IPS-NIHi11 (cell line): ENCODE measurements at regions not wholly inside any gene's neighbourhood (a gene's known extent, or its start where the extent isn't known, plus 50 kb on each side); places are given as distances from the start of the nearest gene placed in this dataset.
A peak's percentile ranks its signal among the peaks of the same experiment; 100 is the strongest.
"Not testable (repeated sequence)": the region's sequence is repeated elsewhere in the genome, so short reads cannot be mapped to it uniquely, and the experiment has no call there.

Source experiments
- DNase-seq: peaks from one replicate; pipeline ENCODE4 v3.0.0; 2012; ENCODE audit warnings: mixed read lengths, low spot score

DNA sequence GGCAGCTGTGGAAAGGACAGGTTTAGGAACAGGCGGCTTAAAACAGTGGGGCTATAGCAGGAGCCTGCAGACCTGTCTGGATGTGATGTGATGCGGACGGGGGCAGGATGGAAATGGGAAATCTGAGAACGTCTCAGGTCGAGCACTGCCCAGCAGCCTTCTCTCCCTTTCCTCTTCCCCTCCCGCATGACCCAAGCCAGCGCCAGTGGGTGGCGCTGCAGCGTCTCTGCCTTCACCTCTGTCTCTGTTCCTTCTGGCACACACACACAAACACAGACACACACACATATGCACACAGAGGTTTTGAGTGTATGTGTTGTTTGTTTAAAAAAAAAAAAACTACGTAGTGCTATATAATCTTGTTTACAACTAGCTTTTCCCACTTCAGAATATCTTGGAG lies 82.0 kb upstream of the SLC66A3 start:
- DNase-seq = peak; percentile 82

DNA sequence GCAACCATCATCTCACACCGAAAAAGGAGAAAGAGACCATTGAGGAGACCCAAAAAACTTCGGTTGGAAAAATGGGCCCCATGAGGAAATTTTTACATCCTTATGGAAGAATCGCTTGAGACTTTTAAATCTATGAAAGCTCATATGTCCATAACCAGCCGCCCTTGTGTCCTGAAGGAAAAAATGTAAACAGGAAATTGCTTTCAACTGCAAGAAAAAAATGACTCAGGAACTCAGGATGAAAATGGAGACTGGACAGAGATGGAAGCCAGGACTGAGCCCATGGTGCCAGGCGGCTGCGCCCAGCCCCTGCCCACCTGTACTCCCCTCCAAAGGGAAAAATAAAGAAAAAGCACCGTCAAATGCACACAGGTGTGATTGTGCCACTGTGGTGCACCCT lies 81.5 kb upstream of the SLC66A3 start:
- no peak for DNase-seq

DNA sequence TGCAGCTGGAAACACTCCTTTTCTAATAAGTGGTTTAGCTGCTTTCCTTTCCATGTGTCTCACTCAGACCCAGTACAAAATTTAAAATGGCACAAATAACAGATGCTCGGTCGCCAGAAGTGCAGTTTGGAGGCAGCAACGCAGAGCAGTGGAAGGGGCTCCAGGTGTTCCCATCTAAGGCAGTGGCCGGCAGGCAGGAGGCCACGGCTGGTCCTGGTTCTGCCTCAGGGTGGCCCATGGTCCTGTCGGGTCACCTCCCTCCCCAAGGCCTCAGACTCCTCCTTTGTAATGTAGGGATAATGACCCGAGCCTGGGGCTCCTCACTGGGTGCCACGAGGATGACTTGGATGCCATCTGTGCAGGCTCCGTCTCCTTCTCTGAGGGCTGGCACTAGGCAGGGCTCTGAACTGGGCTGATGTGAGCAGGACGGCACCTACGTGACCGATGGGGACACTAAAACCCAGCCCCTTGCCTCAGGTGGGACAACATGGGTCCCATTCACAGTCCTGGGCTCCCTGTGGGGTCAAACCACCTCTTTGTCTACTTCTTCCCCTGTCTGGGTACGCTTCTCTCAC lies 80.9 kb upstream of the SLC66A3 start:
- no peak for DNase-seq

DNA sequence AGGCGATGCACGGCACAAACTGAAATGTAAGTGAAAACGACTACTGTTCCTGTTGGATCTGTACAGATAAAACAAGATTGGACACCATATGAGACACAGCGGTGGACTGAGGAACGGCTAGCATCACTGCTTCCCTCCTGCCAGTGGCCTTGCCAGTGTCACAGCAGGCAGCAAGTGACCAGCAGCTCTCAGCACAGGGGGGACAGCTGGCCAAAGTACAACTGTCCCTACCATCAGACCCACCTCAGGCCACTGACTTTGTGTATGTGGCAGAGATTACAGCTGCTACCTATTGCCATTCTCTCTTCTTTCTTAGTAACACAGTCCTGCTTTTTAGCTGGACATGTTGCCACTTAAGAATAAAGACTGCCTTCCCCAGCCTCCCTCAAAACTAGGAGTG lies 80.0 kb upstream of the SLC66A3 start:
- DNase-seq = no peak

DNA sequence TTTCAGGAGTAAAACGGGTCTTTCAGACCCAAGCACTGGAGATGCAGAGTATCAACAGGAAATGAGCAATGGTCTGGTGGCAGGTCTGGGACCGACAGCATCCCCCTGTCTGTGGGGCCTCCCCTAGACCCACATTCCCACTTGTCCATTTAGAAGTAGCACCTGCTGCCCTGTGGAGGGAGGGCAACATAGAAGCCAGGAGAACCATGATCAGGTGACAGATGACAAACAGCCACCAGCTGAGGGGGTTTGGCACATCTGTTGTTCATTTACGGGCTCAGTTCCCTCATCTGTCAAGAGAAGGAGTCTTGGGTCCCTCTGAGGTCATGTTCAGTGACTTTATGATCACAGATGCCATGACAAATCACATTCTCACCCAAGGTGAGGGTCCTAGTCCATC lies 77.9 kb upstream of the SLC66A3 start:
- no peak for DNase-seq

DNA sequence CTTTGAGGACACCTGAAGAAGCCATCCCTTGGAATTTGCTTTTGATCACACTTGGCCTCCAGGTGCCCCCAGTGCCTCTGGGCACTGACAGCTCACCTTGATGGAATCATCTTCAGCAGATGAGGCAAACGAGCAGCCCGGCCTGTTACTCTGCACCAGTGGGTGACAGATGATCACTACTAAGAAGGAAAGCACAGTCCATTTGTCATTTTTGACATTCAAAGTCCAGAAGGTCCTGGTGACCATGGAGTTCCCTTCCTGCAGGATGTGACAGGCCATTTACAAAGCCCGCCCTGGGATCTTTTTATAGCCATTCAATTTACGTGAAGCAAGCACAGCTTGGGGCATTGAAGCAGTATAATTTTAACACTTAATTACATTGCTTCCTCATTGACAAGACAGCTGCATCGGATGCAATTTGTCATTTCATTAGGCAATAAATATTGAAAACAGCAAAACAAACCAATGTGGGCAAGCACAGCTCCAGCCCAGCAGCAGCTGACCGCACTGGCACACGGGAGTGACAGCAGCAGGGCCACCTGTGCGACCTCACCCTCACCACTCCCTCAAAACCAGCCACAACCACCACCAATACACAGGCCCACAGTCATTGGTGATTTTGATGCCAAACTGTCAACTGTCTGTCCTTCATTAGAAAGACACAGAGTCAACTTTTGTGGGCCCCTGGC lies 76.0 kb upstream of the SLC66A3 start:
- no peak for DNase-seq

DNA sequence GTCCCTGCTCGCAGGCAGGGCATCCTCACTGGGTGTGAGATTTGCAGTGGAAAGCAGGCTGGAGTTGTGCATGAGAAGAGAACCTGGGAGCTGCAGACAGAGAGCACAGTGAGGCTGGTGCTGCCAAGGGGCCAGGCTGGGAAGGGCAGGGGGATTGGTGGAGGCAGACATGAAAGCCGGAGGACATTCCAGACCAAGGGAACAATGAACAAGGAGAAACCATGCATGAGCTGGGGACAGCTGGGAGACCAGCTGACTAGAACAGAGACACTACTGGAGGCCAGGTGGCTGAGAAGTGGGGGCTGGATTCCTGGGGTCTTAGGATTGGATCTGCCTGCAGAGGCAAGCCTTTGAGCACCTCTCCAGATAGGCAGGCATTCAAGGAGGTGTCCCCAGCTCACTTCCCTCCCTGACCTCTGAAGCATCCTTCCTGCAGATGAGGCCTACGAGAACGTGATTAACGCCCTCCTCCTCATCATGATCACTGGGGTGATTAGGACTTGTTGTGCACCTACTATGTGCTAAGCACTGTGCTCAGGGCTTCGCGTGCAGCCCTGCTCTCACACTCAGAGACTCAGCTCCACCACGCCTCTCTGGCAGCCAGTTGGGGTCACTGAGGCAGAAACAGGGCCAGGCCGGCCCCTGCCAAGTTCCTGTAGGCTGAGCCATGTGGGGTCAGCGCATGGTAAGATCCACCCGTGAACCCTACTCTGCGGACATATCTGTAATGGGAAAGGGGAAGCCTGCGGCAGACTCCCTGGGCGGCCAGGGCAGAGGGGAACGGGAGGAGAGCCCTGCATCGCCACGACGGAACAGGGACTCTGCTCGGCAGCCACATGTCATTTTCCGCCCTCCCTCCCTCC lies 74.8 kb upstream of the SLC66A3 start:
- no peak for DNase-seq

DNA sequence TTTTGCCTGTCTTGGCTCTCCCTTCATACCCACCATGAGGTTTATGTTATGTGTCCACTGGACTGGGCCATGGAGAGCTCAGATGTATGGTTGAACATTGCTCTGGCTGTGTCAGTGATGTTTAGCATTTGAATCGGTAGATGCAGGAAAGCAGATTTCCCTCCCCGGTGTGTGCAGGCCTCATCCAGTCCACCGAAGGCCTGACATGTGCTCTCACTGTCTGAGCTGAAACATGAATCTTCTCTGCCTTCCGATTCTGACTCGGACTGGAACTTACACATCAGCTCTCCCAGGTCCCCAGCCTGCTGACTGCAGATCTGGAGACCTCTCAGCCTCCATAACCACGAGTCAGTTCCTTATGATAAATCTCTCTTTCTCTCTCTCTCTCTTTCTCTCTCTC lies 72.4 kb upstream of the SLC66A3 start:
- no peak for DNase-seq

DNA sequence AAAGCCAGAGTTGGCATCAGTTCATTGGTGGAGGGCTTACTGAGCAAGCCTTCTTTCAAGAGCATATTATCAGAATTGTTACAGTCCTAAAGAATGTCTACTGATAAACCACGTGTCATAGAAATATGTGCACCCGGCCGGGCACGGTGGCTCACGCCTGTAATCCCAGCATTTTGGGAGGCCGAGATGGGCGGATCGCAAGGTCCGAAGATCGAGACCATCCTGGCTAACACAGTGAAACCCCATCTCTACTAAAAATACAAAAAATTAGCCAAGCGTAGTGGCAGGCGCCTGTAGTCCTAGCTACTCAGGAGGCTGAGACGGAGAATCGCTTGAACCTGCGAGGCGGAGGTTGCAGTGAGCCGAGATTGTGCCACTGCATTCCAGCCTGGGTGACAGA lies 66.4 kb upstream of the SLC66A3 start:
- not testable (repeated sequence) for DNase-seq

DNA sequence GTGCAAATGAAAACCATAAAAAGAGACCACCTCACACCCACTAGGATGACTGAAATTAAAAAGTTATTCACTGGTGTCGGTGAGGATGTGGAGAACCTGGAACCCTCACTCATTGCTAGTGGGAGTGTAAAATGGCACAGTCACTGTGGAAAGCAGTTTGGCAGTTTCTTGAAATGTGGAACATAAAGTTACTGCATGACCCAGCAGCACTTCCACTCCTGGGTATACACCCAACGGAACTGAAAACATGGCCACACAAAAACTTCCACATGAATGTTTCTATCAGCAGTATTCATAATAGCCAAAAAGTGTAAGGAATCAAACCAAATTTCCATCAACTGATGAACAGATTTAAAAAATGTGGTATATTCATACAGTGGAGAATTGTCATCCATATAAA lies 65.1 kb upstream of the SLC66A3 start:
- no peak for DNase-seq

DNA sequence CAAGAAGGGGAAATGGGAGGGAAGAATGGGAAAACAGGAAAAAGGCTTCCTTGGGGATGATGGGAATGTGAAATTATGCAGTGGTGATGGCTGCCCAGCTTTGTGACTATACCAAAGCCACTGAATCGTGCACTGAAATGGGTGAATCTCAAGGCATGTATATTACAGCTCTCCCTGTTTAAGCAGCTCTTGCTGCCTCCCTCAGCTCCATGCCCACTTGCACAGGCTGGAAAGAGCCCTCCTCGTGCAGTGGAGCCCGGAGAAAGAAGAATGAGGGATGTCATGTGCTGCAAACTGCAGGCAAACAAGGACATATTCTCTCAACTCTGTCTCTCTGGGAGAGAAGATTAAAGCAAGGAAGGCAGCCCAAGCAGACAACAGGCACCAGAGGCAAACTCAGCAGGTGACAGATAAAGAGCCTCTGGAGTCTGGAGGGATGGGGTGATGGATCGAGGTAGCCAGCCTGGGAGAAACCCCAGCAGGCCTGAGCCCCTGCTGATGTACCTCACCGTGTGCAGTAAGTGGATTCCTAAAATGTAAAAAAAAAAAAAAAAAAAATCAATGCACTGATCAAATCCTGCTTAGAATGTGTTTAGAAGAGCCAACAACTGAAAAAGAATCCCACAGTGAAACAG lies 62.4 kb upstream of the SLC66A3 start:
- no peak for DNase-seq

DNA sequence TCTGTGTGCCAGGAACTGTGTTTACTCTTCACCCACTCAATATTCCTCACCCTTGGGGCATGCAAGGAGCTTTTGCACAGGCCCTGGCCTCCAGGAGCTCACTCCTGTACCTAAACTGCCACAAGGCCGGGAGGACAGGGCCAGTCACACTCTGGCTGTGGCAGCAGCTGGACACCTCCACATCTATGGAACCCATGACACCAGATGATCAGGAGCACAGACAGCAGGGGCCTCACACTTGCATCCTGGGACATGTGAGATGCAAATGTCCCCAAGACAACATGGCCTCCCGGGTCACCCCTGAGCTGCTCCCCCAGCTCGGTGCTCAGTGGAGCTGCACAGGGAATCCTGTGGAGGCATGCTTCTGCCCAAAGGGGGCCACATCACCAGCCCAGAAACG lies 61.8 kb upstream of the SLC66A3 start:
- DNase-seq = no peak

DNA sequence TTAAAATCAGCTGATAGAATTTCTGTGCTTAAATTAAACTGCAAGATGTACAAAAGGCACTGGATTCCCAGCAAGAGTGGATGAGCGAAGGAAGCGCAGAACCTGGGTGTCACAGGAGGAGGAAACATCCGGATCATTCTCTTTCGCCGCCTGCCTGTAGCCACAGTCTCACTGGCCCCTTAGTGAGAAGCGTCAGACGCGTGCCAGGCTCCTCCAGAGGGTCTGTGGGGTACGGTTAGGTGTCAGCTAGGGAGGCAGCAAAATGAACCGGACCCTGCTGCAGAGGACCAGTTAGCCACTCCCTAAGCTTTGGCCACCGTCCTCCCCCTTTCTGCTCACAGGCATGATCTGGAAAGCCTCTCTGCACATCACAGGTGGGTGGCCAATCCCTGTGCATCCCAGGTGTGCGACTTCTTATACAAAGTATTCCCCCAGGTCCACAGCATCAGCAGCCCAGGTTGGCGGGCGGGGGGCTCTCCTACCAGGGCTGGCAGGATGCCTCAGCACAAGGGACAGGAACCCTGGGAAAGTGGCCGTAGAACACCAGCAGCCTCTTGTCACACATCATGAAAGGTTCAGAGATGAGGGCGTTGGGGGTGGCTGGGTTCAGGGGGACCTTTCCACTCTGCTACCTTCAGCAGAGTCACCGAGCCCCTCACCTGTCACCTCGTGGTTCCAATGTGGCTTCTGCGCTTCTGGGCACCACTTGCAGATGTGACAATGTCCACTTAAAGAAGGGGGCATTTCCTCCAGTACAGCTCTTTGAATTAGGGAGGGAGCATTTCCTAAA lies 61.1 kb upstream of the SLC66A3 start:
- no peak for DNase-seq

DNA sequence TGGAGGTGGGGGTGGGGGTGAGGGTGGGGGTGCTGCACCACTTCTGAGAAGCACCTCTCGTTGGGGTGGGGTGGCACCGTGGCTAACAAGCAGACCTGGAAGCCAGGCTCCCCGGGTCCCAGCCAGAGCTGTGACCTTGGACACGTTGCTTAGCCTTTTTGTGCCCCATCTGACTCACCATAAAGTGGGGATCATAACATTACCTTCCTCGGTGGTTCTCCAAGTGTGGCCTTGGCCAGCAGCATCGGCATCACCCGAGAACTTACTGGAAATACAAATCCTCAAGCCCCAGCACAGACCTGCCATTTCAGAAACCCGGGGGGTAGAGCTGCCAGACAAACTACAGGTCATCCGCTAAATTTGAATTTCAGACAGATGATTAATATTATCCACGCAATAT lies 58.7 kb upstream of the SLC66A3 start:
- no peak for DNase-seq

DNA sequence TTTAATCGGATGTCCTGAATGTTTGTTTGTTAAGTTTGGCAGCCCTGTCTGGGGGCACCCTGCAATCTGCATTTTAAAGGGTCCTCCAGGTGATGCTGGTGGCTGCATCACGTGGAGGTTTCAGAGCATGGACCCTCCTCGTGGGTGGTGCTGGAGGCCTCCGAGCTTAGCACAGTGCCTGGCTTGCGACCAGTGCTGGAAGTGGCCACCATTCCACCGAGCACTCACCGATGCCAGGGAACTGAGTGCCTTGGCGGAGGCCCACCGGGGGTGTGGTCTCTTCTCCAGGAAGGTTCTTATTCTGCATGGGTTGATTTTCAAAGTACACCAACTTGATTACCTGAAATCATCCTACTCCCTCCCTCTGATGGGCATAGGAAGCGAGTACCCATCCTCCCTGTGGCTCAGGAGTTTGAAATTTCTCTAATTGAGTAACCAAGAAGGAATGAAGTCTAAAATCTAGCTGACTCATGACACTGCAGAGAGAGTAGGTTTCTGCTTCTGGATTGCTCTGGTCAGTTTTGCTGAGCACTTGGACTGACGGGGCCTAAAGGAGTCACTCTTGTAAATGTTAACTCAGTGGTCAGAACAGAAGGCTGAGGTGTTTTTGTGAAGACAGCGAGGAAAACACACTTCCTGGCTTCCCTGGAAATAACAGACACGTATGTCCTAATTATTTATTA lies 58.1 kb upstream of the SLC66A3 start:
- DNase-seq = no peak

DNA sequence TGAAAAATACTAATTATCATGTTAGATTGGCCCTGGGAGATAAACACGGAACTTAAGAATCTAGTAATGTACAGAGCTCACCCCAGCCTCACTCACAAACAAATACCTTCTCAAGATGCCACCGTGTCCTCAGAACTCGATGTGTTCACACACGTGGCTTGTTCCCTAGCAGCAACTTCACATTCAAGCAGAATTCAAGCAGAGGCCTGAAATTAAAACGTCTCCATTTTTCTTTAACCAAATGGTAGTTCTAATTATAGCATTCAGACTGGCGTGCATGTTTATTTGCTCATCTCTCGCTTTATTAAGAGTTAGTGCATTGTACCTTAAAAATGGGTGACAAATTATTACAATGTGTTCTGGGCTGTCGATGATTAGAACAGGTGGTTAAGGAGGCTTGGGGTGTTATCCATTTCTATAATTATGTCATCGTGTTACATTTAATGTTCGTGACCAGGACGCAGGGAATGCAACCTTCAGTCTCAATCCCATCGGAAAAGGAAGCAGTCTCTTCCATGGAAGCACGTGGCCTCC lies 57.3 kb upstream of the SLC66A3 start:
- DNase-seq = no peak

DNA sequence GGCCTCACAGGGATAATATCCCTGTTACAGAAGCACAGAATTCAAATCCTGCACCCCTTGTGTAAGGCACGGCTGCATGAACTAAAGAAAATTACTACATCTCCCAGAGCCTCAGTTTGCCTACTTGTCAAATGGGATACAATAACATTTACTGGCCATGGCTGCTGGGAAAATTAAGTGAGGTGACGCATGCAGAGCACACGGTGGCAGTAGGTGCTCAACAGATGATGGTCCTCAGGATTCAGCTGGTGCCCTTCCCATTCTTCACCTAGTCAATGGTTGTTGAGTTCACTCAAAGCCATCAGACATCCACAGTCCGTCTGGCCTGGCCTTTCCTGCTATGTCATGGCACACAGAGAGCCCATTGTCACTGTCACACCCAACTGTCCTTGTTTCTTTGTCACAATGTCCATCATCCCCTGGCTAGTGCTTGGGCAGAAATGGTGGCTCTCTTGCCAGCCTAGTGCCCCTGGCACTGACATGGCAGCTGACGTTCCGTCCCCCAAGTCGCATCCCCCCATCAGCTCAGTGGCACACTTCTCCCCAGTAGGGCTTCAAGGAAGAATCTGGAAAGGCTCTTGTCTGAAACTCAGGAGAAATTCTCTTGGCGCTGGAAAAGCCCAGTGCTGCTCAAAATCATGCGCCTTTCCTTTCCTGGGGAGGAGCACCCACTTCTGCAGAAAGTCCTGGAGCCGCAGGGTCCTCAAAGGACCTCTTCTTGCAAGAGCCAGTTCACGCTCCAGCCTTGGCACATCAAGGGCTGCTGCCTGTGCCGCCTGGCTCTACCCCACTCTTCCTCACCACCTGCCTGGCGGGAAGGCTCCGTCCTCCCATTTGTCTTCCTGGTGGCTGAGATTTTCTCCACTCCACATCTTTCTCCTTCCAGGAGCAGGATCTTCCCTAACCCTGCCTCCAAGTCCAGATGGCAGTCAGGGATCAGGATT lies 55.9 kb upstream of the SLC66A3 start:
- no peak for DNase-seq

DNA sequence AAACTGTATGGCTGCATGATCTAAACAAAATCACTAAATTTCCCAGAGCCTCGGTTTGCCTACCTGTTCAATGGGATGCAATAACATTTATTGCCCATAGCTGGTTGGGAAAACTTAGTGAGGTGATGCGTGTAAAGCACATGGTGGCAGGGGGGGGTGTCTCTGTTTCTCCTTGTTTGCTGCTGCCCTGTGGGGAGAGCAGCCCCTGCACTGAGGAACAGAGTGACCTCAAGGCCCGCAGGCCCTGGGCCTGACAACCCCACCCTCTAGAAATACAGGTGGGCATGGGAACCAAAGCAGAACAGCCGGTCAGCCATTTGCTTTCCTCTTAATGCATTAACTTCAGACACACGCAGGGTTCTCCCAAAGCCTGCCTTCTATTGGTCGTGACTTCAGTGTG lies 55.1 kb upstream of the SLC66A3 start:
- DNase-seq = no peak

DNA sequence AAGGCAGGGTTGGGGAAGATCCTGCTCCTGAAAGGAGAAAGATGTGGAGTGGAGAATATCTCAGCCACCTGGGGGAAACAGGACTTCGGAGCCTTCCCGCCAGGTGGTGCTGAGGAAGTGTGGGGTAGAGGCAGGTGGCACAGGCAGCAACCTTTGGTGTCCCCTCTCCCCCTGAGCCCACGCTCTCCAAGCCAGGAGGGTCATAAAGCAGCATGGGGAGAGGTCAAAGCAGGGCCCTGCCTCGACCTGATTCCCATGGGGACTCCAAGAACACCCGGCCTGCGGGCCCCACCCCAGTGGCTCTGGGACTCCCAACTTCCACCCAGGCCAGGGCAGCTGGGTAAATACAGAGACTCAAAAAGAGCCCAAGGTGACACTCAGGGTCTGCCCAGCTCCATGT lies 54.3 kb upstream of the SLC66A3 start:
- DNase-seq = no peak

DNA sequence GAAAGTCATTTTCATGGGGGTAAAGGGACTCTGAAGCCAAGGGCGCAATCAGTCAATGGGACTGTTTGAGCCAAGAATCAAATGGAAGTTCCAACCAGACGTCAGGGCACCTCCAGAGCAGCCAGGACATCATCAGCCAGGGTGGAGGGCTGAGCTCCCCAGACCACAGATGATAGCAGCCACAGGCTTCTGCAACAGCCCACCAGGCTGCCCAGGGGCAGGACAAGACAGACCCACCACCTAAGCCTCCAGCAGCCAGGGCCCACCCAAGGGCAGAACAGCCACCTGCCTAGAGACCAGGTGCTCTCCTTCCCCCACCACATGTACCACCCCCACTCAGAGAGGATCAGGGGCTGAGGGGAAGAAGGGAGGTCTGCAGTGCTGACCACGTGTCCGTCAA lies 53.8 kb upstream of the SLC66A3 start:
- no peak for DNase-seq
